HG03159 (cell line): ENCODE measurements at regions not wholly inside any gene's neighbourhood (a gene's known extent, or its start where the extent isn't known, plus 50 kb on each side); places are given as distances from the start of the nearest gene placed in this dataset.
"Not testable (repeated sequence)": the region's sequence is repeated elsewhere in the genome, so short reads cannot be mapped to it uniquely, and the experiment has no call there.

Source experiments
- ATAC-seq: cut with Tn5 transposase; IDR thresholded peaks from one replicate; pipeline ENCODE4 v1.9.1; 2021; ENCODE audit warnings: mild to moderate bottlenecking, moderate library complexity; ENCODE audit not compliant: unreplicated experiment

DNA sequence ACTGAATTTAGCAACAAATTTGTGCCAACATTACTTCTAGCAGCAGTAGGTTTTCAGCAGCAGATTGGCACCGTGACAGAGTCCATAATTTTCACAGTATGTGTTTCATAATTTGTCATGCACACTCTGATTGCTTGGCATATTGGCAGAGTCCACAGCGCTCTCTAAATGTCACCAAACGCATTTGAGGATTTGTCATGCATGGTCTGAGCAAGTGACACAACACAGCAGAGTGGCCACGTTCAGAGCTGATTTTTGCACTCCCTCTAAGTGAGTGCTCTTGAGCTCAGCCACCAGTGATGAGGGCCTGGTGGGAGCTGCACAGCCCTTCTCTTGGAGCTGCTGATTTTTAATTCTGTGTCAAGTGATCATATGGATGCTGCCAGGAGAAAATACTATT, 1270.8 kb downstream of the ROBO1 start:
- no peak for ATAC-seq

DNA sequence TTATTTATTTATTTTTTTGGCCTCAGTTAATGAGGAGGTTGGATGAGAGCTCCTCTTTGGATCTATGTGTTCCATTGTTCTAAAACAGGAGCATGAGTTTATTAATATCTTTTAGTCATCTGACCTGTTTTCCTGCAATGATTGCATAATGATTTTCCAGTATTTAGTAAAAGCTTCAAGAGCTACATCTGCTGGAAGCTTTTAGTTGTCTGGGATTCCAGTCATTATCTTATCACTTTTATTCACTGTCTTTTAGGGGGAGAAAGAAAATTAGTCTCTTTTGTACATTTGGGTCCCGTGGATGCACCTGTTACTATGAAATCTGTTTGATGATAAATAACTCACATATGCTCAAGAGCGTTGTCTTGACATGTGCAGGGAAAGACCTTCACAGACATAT, 1270.0 kb downstream of the ROBO1 start:
- ATAC-seq, result no peak

DNA sequence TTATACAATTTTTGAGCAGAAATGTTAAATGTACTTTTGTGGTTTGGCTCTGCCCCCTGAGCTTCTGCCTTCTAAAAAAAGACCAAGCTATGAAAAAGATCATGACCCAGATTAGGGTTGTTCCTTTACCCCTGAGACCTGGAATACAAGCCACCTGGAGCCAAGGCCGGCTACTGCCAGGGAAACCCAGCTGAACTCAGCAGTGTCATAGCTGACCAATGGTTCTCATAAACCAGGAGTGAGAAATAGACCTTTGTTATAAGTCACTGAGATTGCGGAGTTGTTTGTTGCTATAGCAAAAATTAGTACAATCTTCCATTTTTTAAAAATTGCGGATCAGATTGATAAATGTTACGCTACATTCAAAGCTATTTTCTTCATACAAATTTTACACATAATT, 1261.7 kb downstream of the ROBO1 start:
- no peak for ATAC-seq

DNA sequence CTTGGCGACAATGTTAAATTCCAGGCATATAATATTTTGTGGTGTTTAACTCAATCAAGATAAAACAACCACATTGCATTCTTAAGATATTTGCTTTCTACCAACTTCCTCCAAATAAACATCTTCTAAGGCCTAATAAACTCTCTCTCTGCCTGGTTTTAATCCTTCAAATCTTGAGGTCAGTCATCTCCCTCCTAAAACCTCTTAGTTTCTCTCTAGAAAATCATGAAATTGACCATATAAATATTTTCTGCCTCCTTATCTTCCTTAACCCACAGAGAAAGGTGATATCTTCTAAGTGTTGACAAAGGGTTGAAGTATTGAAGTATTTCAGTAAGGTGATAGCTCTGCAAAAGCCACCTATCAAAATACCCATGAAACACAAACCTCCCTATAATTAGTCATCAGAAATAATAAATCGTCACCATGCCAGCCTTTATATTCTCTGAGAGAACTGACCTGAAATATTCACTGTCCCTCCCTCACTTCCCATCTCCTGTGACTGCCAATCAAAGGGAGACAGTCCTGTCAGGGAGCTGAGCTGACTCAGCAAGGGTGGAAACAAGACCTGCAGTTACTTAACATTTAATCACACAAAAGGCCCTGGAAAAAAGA, 1261.1 kb downstream of the ROBO1 start:
- no peak for ATAC-seq

DNA sequence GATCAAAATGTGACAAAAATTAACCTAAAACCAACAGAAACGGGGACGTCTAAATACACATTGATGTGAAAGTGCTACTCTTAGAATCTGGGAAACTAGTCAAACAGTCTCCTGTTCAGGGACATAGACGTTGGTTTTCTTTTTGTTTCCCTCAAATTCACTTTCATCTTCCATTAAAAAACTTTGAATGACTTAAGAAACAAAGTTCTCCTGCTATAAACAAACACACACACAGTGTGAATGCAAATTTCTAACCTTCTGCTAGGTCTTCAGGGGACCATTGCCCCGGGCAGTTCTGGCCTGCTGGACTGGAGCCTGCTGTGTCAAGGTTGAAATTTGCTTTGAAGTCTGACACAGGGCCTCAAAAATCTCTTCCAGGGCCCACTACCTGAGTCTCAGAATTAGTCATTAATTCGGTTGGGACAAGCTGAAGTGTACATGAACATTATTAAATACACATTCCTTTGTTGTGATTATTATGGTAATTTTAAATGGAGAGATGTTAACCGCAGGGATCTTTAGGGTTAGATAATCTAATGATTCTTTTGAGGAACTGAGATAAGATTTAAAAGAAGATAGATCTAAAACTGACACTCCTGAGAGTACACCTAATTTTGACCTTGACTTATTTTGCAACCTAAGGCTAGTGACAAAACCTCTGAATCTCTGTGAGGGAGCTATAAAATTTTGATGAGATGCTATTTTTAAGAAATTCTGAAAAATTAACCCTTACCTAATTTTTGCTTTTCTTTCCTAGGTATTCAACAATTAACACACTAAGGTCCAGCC, 1260.4 kb downstream of the ROBO1 start:
- ATAC-seq, result no peak

DNA sequence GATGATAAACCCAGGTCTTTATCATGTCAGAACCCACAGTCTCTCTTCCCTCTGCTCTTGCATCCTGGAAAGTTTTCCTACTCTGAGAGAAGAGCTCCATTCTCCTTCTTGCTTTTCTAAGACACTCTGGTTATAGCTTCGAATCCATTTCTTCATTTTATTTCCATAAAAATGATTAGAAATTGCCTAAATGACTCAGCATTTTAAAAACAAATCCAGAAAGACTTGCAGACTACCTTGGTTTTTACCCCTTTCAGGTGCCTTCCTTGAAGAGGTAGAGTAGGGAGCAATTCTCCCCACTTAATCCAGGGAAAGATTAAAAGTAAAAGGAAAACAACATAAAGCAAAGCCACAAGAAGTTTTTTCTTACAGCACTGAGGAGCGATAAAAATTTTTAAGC, 1256.0 kb downstream of the ROBO1 start:
- ATAC-seq, result no peak

DNA sequence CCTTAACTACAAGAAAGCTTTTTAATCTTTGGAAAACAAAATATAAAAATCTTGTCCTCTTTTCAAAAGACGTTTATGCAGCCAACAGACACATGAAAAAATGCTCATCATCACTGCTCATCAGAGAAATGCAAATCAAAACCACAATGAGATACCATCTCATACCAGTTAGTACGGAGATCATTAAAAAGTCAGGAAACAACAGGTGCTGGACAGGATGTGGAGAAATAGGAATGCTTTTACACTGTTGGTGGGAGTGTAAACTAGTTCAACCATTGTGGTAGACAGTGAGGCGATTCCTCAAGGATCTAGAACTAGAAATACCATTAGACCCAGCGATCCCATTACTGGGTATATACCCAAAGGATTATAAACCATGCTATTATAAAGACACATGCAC, 1255.0 kb downstream of the ROBO1 start:
- ATAC-seq, result not testable (repeated sequence)

DNA sequence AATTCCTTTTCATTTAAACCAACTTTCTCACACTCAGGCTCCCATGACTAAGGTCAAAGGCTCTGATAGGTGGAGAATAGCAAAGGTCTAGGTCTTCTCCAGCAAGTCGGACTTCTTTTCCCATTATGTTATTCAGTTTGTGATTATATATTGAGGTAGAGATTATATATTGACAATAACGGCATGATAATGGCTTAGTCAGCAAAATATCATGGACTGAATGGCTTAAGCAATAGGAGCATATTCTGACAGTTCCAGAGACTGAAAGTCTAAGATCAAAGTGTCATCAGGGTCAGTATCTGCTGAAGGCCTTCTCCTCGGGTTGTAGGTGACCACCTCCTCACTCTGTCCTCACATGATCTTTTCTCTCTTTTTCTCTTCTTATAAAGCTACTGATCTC, 1251.4 kb downstream of the ROBO1 start:
- no peak for ATAC-seq

GRCh38 chr3:78516937-78517336, 1250.9 kb downstream of the ROBO1 start:
- ATAC-seq, result no peak

GRCh38 chr3:78517965-78518364, 1249.8 kb downstream of the ROBO1 start:
- no peak for ATAC-seq

GRCh38 chr3:78519281-78519680, 1248.5 kb downstream of the ROBO1 start:
- no peak for ATAC-seq

DNA sequence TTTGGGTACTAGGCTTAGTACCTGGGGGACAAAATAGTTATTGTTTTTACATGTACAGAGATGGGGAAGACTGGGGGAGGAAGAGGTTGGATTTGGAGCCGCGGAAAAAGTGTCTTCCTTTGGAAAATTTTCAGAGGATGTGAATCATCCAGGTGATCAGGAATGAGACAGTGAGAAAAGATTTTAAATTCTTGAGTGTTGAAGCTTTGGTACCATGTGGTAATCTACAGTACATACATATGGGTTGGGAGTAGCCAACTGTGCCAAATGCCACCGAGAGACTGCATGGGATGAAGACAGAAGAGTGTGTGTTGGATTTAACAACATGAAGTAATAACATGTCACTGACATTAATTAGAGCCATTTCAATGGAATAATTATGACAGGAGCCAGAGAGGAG, 1238.2 kb downstream of the ROBO1 start:
- ATAC-seq, result no peak

GRCh38 chr3:78540485-78540884, 1227.3 kb downstream of the ROBO1 start:
- ATAC-seq, result no peak

DNA sequence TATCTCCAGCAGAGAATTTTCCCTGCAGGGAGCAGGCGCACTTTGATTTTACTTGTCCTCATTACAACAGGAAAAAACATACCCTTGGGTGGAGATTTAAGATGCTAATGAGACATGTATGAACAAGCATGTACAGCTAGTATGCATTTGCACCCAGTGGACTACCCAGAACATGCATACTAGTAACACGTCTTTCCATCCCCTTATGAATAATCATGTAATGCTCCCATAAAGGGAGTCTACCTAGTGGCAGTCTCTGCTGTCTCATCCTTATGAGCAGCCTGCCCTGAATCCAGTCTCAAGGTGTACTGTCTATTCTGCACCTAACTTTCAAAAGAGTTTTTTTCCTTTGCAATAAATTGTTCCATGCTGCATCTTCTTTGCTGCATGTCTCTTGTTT, 1222.0 kb downstream of the ROBO1 start:
- ATAC-seq, result no peak
